Adrenal gland (tissue), 9 donors: ENCODE measurements at regions not wholly inside any gene's neighbourhood (a gene's known extent, or its start where the extent isn't known, plus 50 kb on each side); places are given as distances from the start of the nearest gene placed in this dataset.

ENCODE experiments used
- DNase-seq, 7 donors: peaks; one replicate each; pipeline ENCODE4 v3.0.0-alpha.2; 2019 to 2020
- H3K27ac ChIP-seq, 5 donors: fragments of 200-600 bp; sonication (generic) in 4 of 5; 1 replicate in 3 of 5; 2 replicates in 2 of 5; pipeline versions ENCODE4 v1.5.1 to v1.8.0; 2016 to 2020; ENCODE audit warnings: mild to moderate bottlenecking in 1 of 5
- H3K27me3 ChIP-seq: fragments of 200-600 bp; 2 replicates; pipeline ENCODE4 v1.8.0; 2021
- H3K36me3 ChIP-seq, 2 donors: fragments of 200-600 bp; replicated peaks in 1 of 2; 1 replicate in 1 of 2; 2 replicates in 1 of 2; pipeline versions ENCODE4 v1.5.1 to v1.8.0; 2018 to 2022
- H3K4me1 ChIP-seq, 2 donors: fragments of 200-600 bp; replicated peaks in 1 of 2; 1 replicate in 1 of 2; 2 replicates in 1 of 2; pipeline versions ENCODE4 v1.5.1 to v1.8.0; 2018 to 2021
- H3K4me3 ChIP-seq, 4 donors: fragments of 200-600 bp; sonication (generic) in 3 of 4; one replicate each; pipeline ENCODE4 v1.5.1; 2016 to 2018
- H3K9me3 ChIP-seq, 3 donors: fragments of 200-600 bp; sonication (generic) in 1 of 3; replicated peaks in 1 of 3; 1 replicate in 2 of 3; 2 replicates in 1 of 3; pipeline versions ENCODE4 v1.5.1 to v1.8.0; 2016 to 2021
- CTCF ChIP-seq, 6 experiments: fragments of 450-650 bp in 4 of 6; fragments of 200-600 bp in 2 of 6; sonication (generic) in 1 of 6; IDR thresholded peaks; 1 replicate in 5 of 6; 2 replicates in 1 of 6; pipeline versions ENCODE4 v1.5.1 to v1.8.0; 2016 to 2021; ENCODE audit warnings: antibody characterized with exemption in 6 of 6, mild to moderate bottlenecking in 2 of 6, moderate library complexity in 1 of 6
- POLR2A ChIP-seq, 2 donors: fragments of 450-650 bp; IDR thresholded peaks; one replicate each; pipeline ENCODE4 v1.6.1; 2017; ENCODE audit warnings: antibody characterized with exemption in 2 of 2, mild to moderate bottlenecking in 2 of 2, moderate library complexity in 1 of 2
- WGBS, 4 donors: extraction: QIAGEN DNeasy Blood & Tissue Kit in 2 of 4; methylation state at CpG; one replicate each; pipeline versions ENCODE4 v1.1.5 to v1.1.7; 2013 to 2017; 5-methylcytosine and 5-hydroxymethylcytosine counted together
- intact Hi-C, 2 donors: fragments of 100-400 bp; cut with DNase I; formaldehyde crosslinking; loops; one replicate each; pipeline versions ENCODE4 v1.14.1 to v1.15.0; 2022 to 2023
- donor health status: healthy with polysubstance abuse.
- donor health status: Bipolar disorder and iron deficiency.
- donor health status: DM: yes; HTN: yes; CAD: no.
- donor health status: DM: no; HTN: no; CAD: no.
- donor health status: DM: no; HTN: no; CAD: no.

GRCh38 chr6:169045486-169045885 lies 208.2 kb downstream of the THBS2 start:
- intact Hi-C loops: no loop called here
- Histone ChIP-seq H3K27me3 (no peaks in the 10 kb centered on the region), H3K4me1 (peaks cover 7 to 12% of the 10 kb centered on the region in 2 donors), H3K4me3 (no peak overlapping the region), H3K36me3 (no peaks in the 10 kb centered on the region), H3K9me3 (no peaks in the 10 kb centered on the region), H3K27ac (peak overlapping the region in 3 of 5 donors; percentile 57 to 88 (median 82))
- WGBS, 4 donors: 75 to 83% (median 78%) methylated on average over 5 of the region's 5 CpGs
- TF ChIP-seq POLR2A (IDR thresholded peaks at IDR 0.05) (no peak), CTCF (IDR thresholded peaks at IDR 0.05) (no peak)
- no peak for DNase-seq

- WGBS, 4 donors: 39 to 57% (median 53%) methylated on average over 14 of the region's 14 CpGs
- H3K36me3 ChIP-seq: no peaks in the 10 kb centered on the region
- H3K27ac ChIP-seq: peak overlapping the region in 4 of 5 donors; percentile 57 to 88 (median 79)
- no peak overlapping the region for H3K4me3 ChIP-seq
- intact Hi-C loops: no loop called here
- H3K27me3 ChIP-seq: no peaks in the 10 kb centered on the region
- no peak for TF ChIP-seq CTCF (IDR thresholded peaks at IDR 0.05)
- TF ChIP-seq POLR2A (IDR thresholded peaks at IDR 0.05): no peak
- DNase-seq: peak in 4 of 7 donors; percentile 18 to 35 (median 30)
- H3K9me3 ChIP-seq: no peaks in the 10 kb centered on the region
- peaks cover 7 to 12% of the 10 kb centered on the region in 2 donors for H3K4me1 ChIP-seq
These were observed 209.0 kb downstream of the THBS2 start for GRCh38 chr6:169044381-169045230.

GRCh38 chr6:169042061-169042460 lies 211.6 kb downstream of the THBS2 start:
- 85 to 89% (median 87%) methylated on average over 5 of the region's 5 CpGs for WGBS, 4 donors
- H3K4me3 ChIP-seq: no peak overlapping the region
- TF ChIP-seq POLR2A (IDR thresholded peaks at IDR 0.05) (no peak), CTCF (IDR thresholded peaks at IDR 0.05) (no peak)
- no peak overlapping the region for H3K27ac ChIP-seq
- H3K36me3 ChIP-seq: no peaks in the 10 kb centered on the region
- intact Hi-C loops: no loop called here
- H3K27me3 ChIP-seq: no peaks in the 10 kb centered on the region
- no peaks in the 10 kb centered on the region for H3K9me3 ChIP-seq
- H3K4me1 ChIP-seq: peaks cover 7 to 12% of the 10 kb centered on the region in 2 donors
- no peak for DNase-seq

- intact Hi-C loops: no loop called here
- no peaks in the 10 kb centered on the region for H3K9me3 ChIP-seq
- no peaks in the 10 kb centered on the region for H3K36me3 ChIP-seq
- no peaks in the 10 kb centered on the region for H3K27me3 ChIP-seq
- 82 to 96% (median 87%) methylated on average over 5 to 9 of the region's 9 CpGs for WGBS, 4 donors
- peaks cover 7 to 12% of the 10 kb centered on the region in 2 donors for H3K4me1 ChIP-seq
- no peak overlapping the region for H3K4me3 ChIP-seq
- no peak overlapping the region for H3K27ac ChIP-seq
- DNase-seq: no peak
- no peak for TF ChIP-seq CTCF (IDR thresholded peaks at IDR 0.05)
- no peak for TF ChIP-seq POLR2A (IDR thresholded peaks at IDR 0.05)
These were observed 212.6 kb downstream of the THBS2 start for GRCh38 chr6:169041078-169041477.
